Prostate gland (tissue), 2 donors: ENCODE measurements at regions not wholly inside any gene's neighbourhood (a gene's known extent, or its start where the extent isn't known, plus 50 kb on each side); places are given as distances from the start of the nearest gene placed in this dataset.

ENCODE experiments used
- CTCF ChIP-seq, 4 experiments: fragments of 200-600 bp in 2 of 4; fragments of 450-650 bp in 2 of 4; sonication (generic) in 2 of 4; IDR thresholded peaks; 1 replicate in 3 of 4; 2 replicates in 1 of 4; pipeline ENCODE4 v1.5.1; 2016 to 2019; ENCODE audit warnings: antibody characterized with exemption in 4 of 4, mild to moderate bottlenecking in 2 of 4, moderate library complexity in 2 of 4
- POLR2A ChIP-seq: fragments of 450-650 bp; IDR thresholded peaks from one replicate; pipeline ENCODE4 v1.6.1; 2016; ENCODE audit warnings: antibody characterized with exemption, mild to moderate bottlenecking
- POLR2AphosphoS5 ChIP-seq: sonication (generic); formaldehyde crosslinking; IDR thresholded peaks from one replicate; pipeline ENCODE4 v1.6.1; 2017; ENCODE audit warnings: antibody characterized with exemption

- no peak for TF ChIP-seq CTCF (IDR thresholded peaks at IDR 0.05)
- TF ChIP-seq POLR2A: no peak
- TF ChIP-seq POLR2AphosphoS5: no peak
Observed at GRCh38 chr20:29299811-29300578, 1957.5 kb upstream of the DEFB115 start.
